AG04450 (cell line): ENCODE measurements at regions not wholly inside any gene's neighbourhood (a gene's known extent, or its start where the extent isn't known, plus 50 kb on each side); places are given as distances from the start of the nearest gene placed in this dataset.
"Not testable (repeated sequence)": the region's sequence is repeated elsewhere in the genome, so short reads cannot be mapped to it uniquely, and the experiment has no call there.

Experiments used
- CTCF ChIA-PET: fragments of 300-600, 350-600 bp; formaldehyde crosslinking; extraction: SDS; loops from one replicate; lab custom pipeline; 2022; ENCODE audit warnings: antibody characterized with exemption, inconsistent platforms; lab: Charles Lee
- POLR2A ChIA-PET: fragments of 350-600 bp; formaldehyde crosslinking; extraction: SDS; loops from one replicate; lab custom pipeline; 2021; ENCODE audit warnings: antibody characterized with exemption, inconsistent platforms; lab: Yijun Ruan, JAX
- DNase-seq: peaks from one replicate; pipeline ENCODE4 v3.0.0-alpha.2; 2011; ENCODE audit warnings: low read depth, low spot score
- H3K27ac ChIP-seq: one replicate; pipeline ENCODE4 v1.5.1; 2012; ENCODE audit warnings: low read depth, low read length, control low read depth
- H3K27me3 ChIP-seq: one replicate; pipeline ENCODE4 v1.6.0; 2012; ENCODE audit warnings: low read length; ENCODE audit not compliant: control insufficient read depth, insufficient read depth
- H3K4me3 ChIP-seq: 2 replicates; pipeline ENCODE4 v1.5.1; 2011; ENCODE audit warnings: mild to moderate bottlenecking, low read depth, low read length, control low read depth
- H3K9me3 ChIP-seq: 2 replicates; pipeline ENCODE4 v1.5.1; 2012; ENCODE audit warnings: low read length; ENCODE audit not compliant: control insufficient read depth, insufficient read depth
- CTCF ChIP-seq: IDR thresholded peaks from 2 replicates; pipeline ENCODE4 v1.5.1; 2011; ENCODE audit warnings: low read depth, low read length, control low read depth, inconsistent platforms

GRCh38 chr22:26768952-26769351, 111.6 kb downstream of the MIAT start:
- POLR2A ChIA-PET, result no interaction called here

GRCh38 chr22:26769663-26770062, 112.3 kb downstream of the MIAT start:
- no peak for TF ChIP-seq CTCF
- no peak overlapping the region for H3K4me3 ChIP-seq
- H3K9me3 ChIP-seq, result peaks cover 13% of the 10 kb centered on the region
- H3K27me3 ChIP-seq, result no peaks in the 10 kb centered on the region
- no peak for DNase-seq
- H3K27ac ChIP-seq, result no peak overlapping the region
- ChIA-PET POLR2A (no interaction called here), CTCF (interaction anchor here (2.3 kb wide), 1 partner anchor 13 kb away, joined by 6 read pairs; no protein-coding TSS in a partner anchor)

More at GRCh38 chr22:26768952-26769351, 111.6 kb downstream of the MIAT start:
- CTCF ChIA-PET, result interaction anchor here (2.3 kb wide), 1 partner anchor 12 kb away, joined by 6 read pairs; no protein-coding TSS in a partner anchor
- DNase-seq, result no peak
- TF ChIP-seq CTCF, result no peak
- Histone ChIP-seq H3K27ac (no peak overlapping the region), H3K27me3 (no peaks in the 10 kb centered on the region), H3K4me3 (no peak overlapping the region), H3K9me3 (peaks cover 13% of the 10 kb centered on the region)

GRCh38 chr22:26770624-26771023, 113.2 kb downstream of the MIAT start:
- CTCF ChIA-PET, result interaction anchor here (2.3 kb wide), 1 partner anchor 14 kb away, joined by 6 read pairs; no protein-coding TSS in a partner anchor
- POLR2A ChIA-PET, result no interaction called here
- DNase-seq, result no peak
- Histone ChIP-seq H3K27ac (no peak overlapping the region), H3K9me3 (peaks cover 13% of the 10 kb centered on the region), H3K4me3 (no peak overlapping the region), H3K27me3 (no peaks in the 10 kb centered on the region)
- no peak for TF ChIP-seq CTCF

- H3K4me3 ChIP-seq, POLR2A ChIA-PET, H3K27me3 ChIP-seq, H3K9me3 ChIP-seq, CTCF ChIA-PET, H3K27ac ChIP-seq, DNase-seq: not testable (repeated sequence)
Measured at GRCh38 chr22:26773054-26773453, 115.7 kb downstream of the MIAT start.

- TF ChIP-seq CTCF, result no peak
Measured at GRCh38 chr22:26775394-26775793, 118.0 kb downstream of the MIAT start.

More at GRCh38 chr22:26775394-26775793, 118.0 kb downstream of the MIAT start:
- no peak for DNase-seq
- ChIA-PET POLR2A (no interaction called here), CTCF (no interaction called here)
- no peak overlapping the region for H3K4me3 ChIP-seq
- H3K27ac ChIP-seq, result no peak overlapping the region
- no peaks in the 10 kb centered on the region; the same call in 1 of the 2 replicates for H3K9me3 ChIP-seq
- no peaks in the 10 kb centered on the region for H3K27me3 ChIP-seq
